HL-60 (cell line): ENCODE measurements at regions not wholly inside any gene's neighbourhood (a gene's known extent, or its start where the extent isn't known, plus 50 kb on each side); places are given as distances from the start of the nearest gene placed in this dataset.

ENCODE experiments used
- DNase-seq, 2 experiments: peaks; one replicate each; pipeline ENCODE4 v3.0.0-alpha.2; 2010 to 2020; ENCODE audit warnings: low read depth in 1 of 2, low spot score in 1 of 2
- H3K27ac ChIP-seq: fragments of 250-450 bp; sonication (Bioruptor Pico); replicated peaks from 2 replicates; pipeline ENCODE4 v1.5.1; 2020; ENCODE audit warnings: mild to moderate bottlenecking, moderate library complexity
- H3K27me3 ChIP-seq: fragments of 250-450 bp; sonication (Bioruptor Pico); 2 replicates; pipeline ENCODE4 v1.5.1; 2021; ENCODE audit warnings: mild to moderate bottlenecking, moderate library complexity; ENCODE audit not compliant: insufficient read depth, poor library complexity, severe bottlenecking
- H3K4me3 ChIP-seq: replicated peaks from 2 replicates; pipeline ENCODE4 v1.5.1; 2011; ENCODE audit warnings: mild to moderate bottlenecking, control low read depth, low read length; ENCODE audit not compliant: insufficient read depth
- CTCF ChIP-seq: IDR thresholded peaks from one replicate; pipeline ENCODE4 v1.5.1; 2011; ENCODE audit warnings: low read length, control low read depth, inconsistent platforms; ENCODE audit not compliant: insufficient read depth
- GABPA ChIP-seq: IDR thresholded peaks from 2 replicates; pipeline ENCODE4 v1.6.1; 2012; ENCODE audit warnings: low read depth
- POLR2AphosphoS5 ChIP-seq: IDR thresholded peaks from 2 replicates; pipeline ENCODE4 v1.6.1; 2012; ENCODE audit warnings: low read depth
- REST ChIP-seq: IDR thresholded peaks from 2 replicates; pipeline ENCODE4 v1.6.1; 2012; ENCODE audit warnings: low read depth; ENCODE audit not compliant: insufficient replicate concordance
- SPI1 ChIP-seq: IDR thresholded peaks from 2 replicates; pipeline ENCODE4 v1.6.1; 2012; ENCODE audit warnings: low read depth, mild to moderate bottlenecking, borderline replicate concordance

GRCh38 chr11:112658431-112658878 lies 302.8 kb upstream of the NCAM1 start:
- peaks cover 2% of the 10 kb centered on the region for H3K27me3 ChIP-seq
- no peak overlapping the region for H3K4me3 ChIP-seq
- no peak for TF ChIP-seq CTCF
- TF ChIP-seq REST, result no peak
- no peak for TF ChIP-seq GABPA
- TF ChIP-seq POLR2AphosphoS5, result no peak
- no peak overlapping the region for H3K27ac ChIP-seq
- DNase-seq, result no peak

- no peak for DNase-seq
- no peak overlapping the region for H3K4me3 ChIP-seq
- no peak for TF ChIP-seq POLR2AphosphoS5
- no peak for TF ChIP-seq GABPA
- TF ChIP-seq SPI1, result no peak
- TF ChIP-seq REST, result no peak
- TF ChIP-seq CTCF, result no peak
- H3K27me3 ChIP-seq, result peaks cover 4% of the 10 kb centered on the region
- no peak overlapping the region for H3K27ac ChIP-seq
These were observed 300.1 kb upstream of the NCAM1 start for GRCh38 chr11:112661146-112661545.

- Histone ChIP-seq H3K4me3 (no peak overlapping the region), H3K27me3 (peaks cover 4% of the 10 kb centered on the region), H3K27ac (no peak overlapping the region)
- TF ChIP-seq REST, result no peak
- no peak for TF ChIP-seq SPI1
- TF ChIP-seq CTCF, result no peak
- no peak for TF ChIP-seq GABPA
- TF ChIP-seq POLR2AphosphoS5, result no peak
- DNase-seq, result no peak
These were observed 299.6 kb upstream of the NCAM1 start for GRCh38 chr11:112661571-112661970.
